ENCODE measurements at regions not wholly inside any gene's neighbourhood (a gene's known extent, or its start where the extent isn't known, plus 50 kb on each side); places are given as distances from the start of the nearest gene placed in this dataset.
"Not testable (repeated sequence)": the region's sequence is repeated elsewhere in the genome, so short reads cannot be mapped to it uniquely, and the experiment has no call there.

GRCh38 chr2:160731856-160732255 is 238.2 kb upstream of the RBMS1 start:
- DNase-seq: no peak

- DNase-seq: no peak
Observed at GRCh38 chr2:160735696-160736095, 242.1 kb upstream of the RBMS1 start.

GRCh38 chr2:160736148-160737028 is 242.8 kb upstream of the RBMS1 start:
- DNase-seq: no peak

- DNase-seq: no peak
Observed at GRCh38 chr2:160737247-160737646, 243.6 kb upstream of the RBMS1 start.

- no peak for DNase-seq
Observed at GRCh38 chr2:160741271-160741670, 247.7 kb upstream of the RBMS1 start.

- DNase-seq: no peak
Observed at GRCh38 chr2:160741815-160742214, 248.2 kb upstream of the RBMS1 start.

- peak in 1 of 2 donors; percentile 36 for DNase-seq
Observed at GRCh38 chr2:160742667-160743066, 249.1 kb upstream of the RBMS1 start.

GRCh38 chr2:160747501-160748170 is 254.0 kb upstream of the RBMS1 start:
- DNase-seq: no peak

- DNase-seq: no peak
Observed at GRCh38 chr2:160751021-160751420, 257.4 kb upstream of the RBMS1 start.

GRCh38 chr2:160752475-160753330 is 259.1 kb upstream of the RBMS1 start:
- DNase-seq: no peak

- no peak for DNase-seq
Observed at GRCh38 chr2:160753331-160753654, 259.7 kb upstream of the RBMS1 start.

- no peak for DNase-seq
Observed at GRCh38 chr2:160753960-160754359, 260.4 kb upstream of the RBMS1 start.

GRCh38 chr2:160756481-160756880 is 262.9 kb upstream of the RBMS1 start:
- no peak for DNase-seq

- DNase-seq: not testable (repeated sequence)
Observed at GRCh38 chr2:160762493-160763128, 269.0 kb upstream of the RBMS1 start.

GRCh38 chr2:160783474-160783873 is 289.9 kb upstream of the RBMS1 start:
- no peak for DNase-seq

- no peak for DNase-seq
Observed at GRCh38 chr2:160784034-160784433, 290.4 kb upstream of the RBMS1 start.

GRCh38 chr2:160790738-160791137 is 297.1 kb upstream of the RBMS1 start:
- no peak for DNase-seq

- DNase-seq: no peak
Observed at GRCh38 chr2:160791884-160792283, 298.3 kb upstream of the RBMS1 start.

- no peak for DNase-seq
Observed at GRCh38 chr2:160792837-160793236, 299.2 kb upstream of the RBMS1 start.

- DNase-seq: no peak
Observed at GRCh38 chr2:160794926-160795325, 301.3 kb upstream of the RBMS1 start.

- DNase-seq: no peak
Observed at GRCh38 chr2:160803881-160804280, 310.3 kb upstream of the RBMS1 start.

GRCh38 chr2:160810406-160810805 is 316.8 kb upstream of the RBMS1 start:
- DNase-seq: no peak

Data from CD4-positive, alpha-beta T cell treated with Interferon alpha-2 for 1 hour (primary cell).